RWPE2 (cell line): ENCODE measurements at regions not wholly inside any gene's neighbourhood (a gene's known extent, or its start where the extent isn't known, plus 50 kb on each side); places are given as distances from the start of the nearest gene placed in this dataset.

Experiments
- ATAC-seq: fragments of 200-7000 bp; cut with Tn5 transposase; 3 replicates; pipeline ENCODE4 v1.9.1; 2021; ENCODE audit warnings: low read depth
- DNase-seq: peaks from one replicate; pipeline ENCODE4 v3.0.0-alpha.2; 2020; ENCODE audit warnings: low spot score
- H3K27ac ChIP-seq: fragments of 450-650 bp; 2 replicates; pipeline ENCODE4 v1.5.1; 2017; ENCODE audit warnings: mild to moderate bottlenecking; ENCODE audit not compliant: poor library complexity, severe bottlenecking
- H3K27me3 ChIP-seq: fragments of 250-450 bp; sonication (Bioruptor Pico); 2 replicates; pipeline ENCODE4 v1.5.1; 2021; ENCODE audit warnings: mild to moderate bottlenecking, moderate library complexity; ENCODE audit not compliant: insufficient read depth, poor library complexity, severe bottlenecking
- H3K36me3 ChIP-seq: fragments of 250-450 bp; sonication (Bioruptor Pico); 2 replicates; pipeline ENCODE4 v1.5.1; 2020; ENCODE audit warnings: low read depth, mild to moderate bottlenecking, moderate library complexity
- H3K4me1 ChIP-seq: fragments of 250-450 bp; sonication (Bioruptor Pico); 2 replicates; pipeline ENCODE4 v1.5.1; 2021; ENCODE audit warnings: mild to moderate bottlenecking, moderate library complexity; ENCODE audit not compliant: insufficient read depth, poor library complexity, severe bottlenecking
- H3K4me3 ChIP-seq: fragments of 250-450 bp; sonication (Bioruptor Pico); 2 replicates; pipeline ENCODE4 v1.5.1; 2021; ENCODE audit warnings: mild to moderate bottlenecking, moderate library complexity; ENCODE audit not compliant: severe bottlenecking
- H3K9me3 ChIP-seq: fragments of 250-450 bp; sonication (Bioruptor Pico); 2 replicates; pipeline ENCODE4 v1.5.1; 2021; ENCODE audit warnings: mild to moderate bottlenecking, moderate library complexity; ENCODE audit not compliant: severe bottlenecking
- TF ChIP-seq, protein P1 (sequence below): fragments of 450-650 bp; IDR thresholded peaks from one replicate; pipeline ENCODE4 v1.5.1; 2017; ENCODE audit warnings: mild to moderate bottlenecking, moderate library complexity; ENCODE audit not compliant: poor library complexity, severe bottlenecking

DNA sequence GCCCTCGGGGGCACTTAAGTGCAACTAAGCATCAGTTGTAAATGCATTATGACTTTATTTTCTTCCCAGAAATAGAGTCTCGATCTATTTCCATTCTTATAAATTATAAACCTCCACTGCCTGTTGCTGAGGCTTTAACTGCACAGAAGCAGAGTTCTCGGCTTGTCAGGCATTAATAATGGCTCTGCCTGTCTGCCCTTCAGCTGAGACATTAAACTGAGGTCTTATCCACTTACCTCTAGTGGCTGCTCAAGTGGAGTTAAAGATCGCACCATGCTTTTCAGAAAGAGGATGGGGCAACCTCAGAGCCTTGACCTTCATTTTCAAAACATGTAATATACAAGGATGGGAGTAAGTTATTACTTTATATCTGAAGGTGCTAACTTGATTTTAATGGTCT, 597.6 kb upstream of the PRMT6 start:
- Histone ChIP-seq H3K4me3 (no peak overlapping the region), H3K36me3 (no peaks in the 10 kb centered on the region), H3K27ac (no peak overlapping the region), H3K9me3 (no peaks in the 10 kb centered on the region), H3K27me3 (no peaks in the 10 kb centered on the region), H3K4me1 (no peaks in the 10 kb centered on the region)
- ATAC-seq (no peak), DNase-seq (no peak)
- TF ChIP-seq, protein P1, sequence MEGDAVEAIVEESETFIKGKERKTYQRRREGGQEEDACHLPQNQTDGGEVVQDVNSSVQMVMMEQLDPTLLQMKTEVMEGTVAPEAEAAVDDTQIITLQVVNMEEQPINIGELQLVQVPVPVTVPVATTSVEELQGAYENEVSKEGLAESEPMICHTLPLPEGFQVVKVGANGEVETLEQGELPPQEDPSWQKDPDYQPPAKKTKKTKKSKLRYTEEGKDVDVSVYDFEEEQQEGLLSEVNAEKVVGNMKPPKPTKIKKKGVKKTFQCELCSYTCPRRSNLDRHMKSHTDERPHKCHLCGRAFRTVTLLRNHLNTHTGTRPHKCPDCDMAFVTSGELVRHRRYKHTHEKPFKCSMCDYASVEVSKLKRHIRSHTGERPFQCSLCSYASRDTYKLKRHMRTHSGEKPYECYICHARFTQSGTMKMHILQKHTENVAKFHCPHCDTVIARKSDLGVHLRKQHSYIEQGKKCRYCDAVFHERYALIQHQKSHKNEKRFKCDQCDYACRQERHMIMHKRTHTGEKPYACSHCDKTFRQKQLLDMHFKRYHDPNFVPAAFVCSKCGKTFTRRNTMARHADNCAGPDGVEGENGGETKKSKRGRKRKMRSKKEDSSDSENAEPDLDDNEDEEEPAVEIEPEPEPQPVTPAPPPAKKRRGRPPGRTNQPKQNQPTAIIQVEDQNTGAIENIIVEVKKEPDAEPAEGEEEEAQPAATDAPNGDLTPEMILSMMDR = no peak

DNA sequence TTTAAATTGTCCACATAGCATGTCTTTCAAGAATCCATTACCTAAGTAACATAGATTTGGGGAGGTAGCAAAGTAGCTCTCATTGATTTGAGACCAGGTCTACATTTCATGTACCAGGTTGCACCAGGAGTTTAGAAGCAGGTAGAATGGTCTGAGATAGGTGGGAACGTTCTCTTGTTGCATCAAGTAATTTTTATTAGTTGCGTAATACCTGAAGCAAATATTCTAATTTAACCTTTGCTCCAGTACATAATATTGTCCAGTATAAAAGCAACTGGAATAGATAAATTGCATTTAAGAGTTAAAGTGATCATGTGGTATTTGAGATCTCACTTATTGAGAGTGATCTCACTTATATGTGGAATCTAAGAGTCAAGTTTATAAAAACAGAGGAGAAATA, 597.1 kb upstream of the PRMT6 start:
- no peaks in the 10 kb centered on the region for H3K9me3 ChIP-seq
- H3K27me3 ChIP-seq = no peaks in the 10 kb centered on the region
- no peak overlapping the region for H3K27ac ChIP-seq
- H3K4me1 ChIP-seq = no peaks in the 10 kb centered on the region
- TF ChIP-seq, protein P1 = no peak
- no peak for ATAC-seq
- no peak for DNase-seq
- no peaks in the 10 kb centered on the region for H3K36me3 ChIP-seq
- H3K4me3 ChIP-seq = no peak overlapping the region

DNA sequence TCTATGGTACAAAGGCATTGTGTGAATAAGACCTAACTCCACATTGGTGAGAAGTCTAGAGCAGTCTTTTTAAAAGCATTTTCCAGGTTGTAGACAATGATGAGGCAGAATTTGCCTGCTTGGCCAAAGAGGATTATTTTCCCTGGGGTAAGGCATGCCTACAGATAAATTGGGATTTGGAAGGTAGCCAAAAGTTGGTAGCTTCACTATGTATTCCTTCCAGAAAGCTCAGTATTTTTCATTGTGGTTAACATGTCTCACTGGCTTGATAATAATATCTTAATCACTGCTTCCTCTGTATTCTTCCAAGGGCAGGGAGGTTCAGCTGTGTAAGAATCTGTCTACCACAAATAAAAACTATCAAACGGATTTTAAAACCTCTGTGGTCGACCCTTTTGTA, 590.8 kb upstream of the PRMT6 start:
- Histone ChIP-seq H3K36me3 (no peaks in the 10 kb centered on the region), H3K4me3 (no peak overlapping the region), H3K4me1 (no peaks in the 10 kb centered on the region), H3K27me3 (no peaks in the 10 kb centered on the region), H3K27ac (no peak overlapping the region), H3K9me3 (no peaks in the 10 kb centered on the region)
- TF ChIP-seq, protein P1 = no peak
- DNase-seq (no peak), ATAC-seq (no peak)

DNA sequence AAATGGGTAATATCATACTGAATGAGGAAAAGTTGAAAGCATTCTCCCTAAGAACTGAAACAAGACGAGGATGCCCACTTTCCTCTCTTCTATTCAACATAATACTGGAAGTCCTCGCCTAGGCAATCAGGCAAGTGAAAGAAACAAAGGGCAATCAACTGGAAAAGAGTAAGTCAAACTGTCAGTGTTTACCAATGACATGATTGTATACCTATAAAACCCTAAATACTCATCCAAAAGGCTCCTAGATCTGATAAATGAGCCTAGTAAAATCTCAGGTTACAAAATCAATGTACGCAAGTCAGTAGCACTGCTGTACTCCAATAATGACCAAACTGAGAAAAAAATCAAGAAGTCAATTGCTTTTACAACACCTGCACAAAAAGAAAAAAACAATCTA, 575.8 kb upstream of the PRMT6 start:
- no peak for ATAC-seq
- TF ChIP-seq, protein P1 = no peak
- Histone ChIP-seq H3K27me3 (no peaks in the 10 kb centered on the region), H3K4me3 (no peak overlapping the region), H3K36me3 (no peaks in the 10 kb centered on the region), H3K9me3 (no peaks in the 10 kb centered on the region), H3K27ac (no peak overlapping the region), H3K4me1 (no peaks in the 10 kb centered on the region)
- no peak for DNase-seq

DNA sequence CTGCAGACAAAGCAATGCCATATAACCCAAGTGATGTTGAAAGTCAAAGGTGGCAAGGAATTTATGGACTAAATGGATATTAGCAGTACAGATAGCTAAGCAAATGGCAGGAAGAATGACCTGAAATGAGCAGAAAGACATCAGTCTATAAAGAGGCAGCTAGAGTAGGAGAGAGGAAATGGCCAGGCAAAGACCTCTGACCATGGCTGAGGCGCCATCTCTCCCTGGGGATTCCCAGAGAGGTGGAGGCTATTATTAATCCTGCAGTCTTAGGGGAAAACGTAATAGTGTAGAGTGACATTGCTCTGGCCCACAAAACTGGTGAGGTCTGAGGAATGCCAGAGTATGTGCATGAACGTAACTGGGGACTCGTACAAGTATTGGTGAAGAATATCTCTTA, 563.6 kb upstream of the PRMT6 start:
- DNase-seq (no peak), ATAC-seq (no peak)
- TF ChIP-seq, protein P1 = no peak
- Histone ChIP-seq H3K4me1 (peaks cover 3% of the 10 kb centered on the region), H3K27ac (no peak overlapping the region), H3K27me3 (no peaks in the 10 kb centered on the region), H3K9me3 (no peaks in the 10 kb centered on the region), H3K4me3 (no peak overlapping the region), H3K36me3 (no peaks in the 10 kb centered on the region)
